Rectal smooth muscle tissue (tissue), 1 donor: ENCODE measurements at regions not wholly inside any gene's neighbourhood (a gene's known extent, or its start where the extent isn't known, plus 50 kb on each side); places are given as distances from the start of the nearest gene placed in this dataset.

Experiments used
- H3K27ac ChIP-seq: one replicate; pipeline ENCODE4 v1.7.0; 2013; ENCODE audit warnings: low read depth, low read length, inconsistent platforms
- H3K27me3 ChIP-seq: one replicate; pipeline ENCODE4 v1.7.0; 2013; ENCODE audit warnings: low read length; ENCODE audit not compliant: control insufficient read depth, insufficient read depth
- H3K36me3 ChIP-seq: one replicate; pipeline ENCODE4 v1.7.0; 2013; ENCODE audit warnings: low read length; ENCODE audit not compliant: control insufficient read depth, insufficient read depth
- H3K4me1 ChIP-seq: one replicate; pipeline ENCODE4 v1.7.0; 2013; ENCODE audit warnings: low read length; ENCODE audit not compliant: control insufficient read depth, insufficient read depth
- H3K4me3 ChIP-seq: one replicate; pipeline ENCODE4 v1.7.0; 2013; ENCODE audit warnings: low read length
- H3K9ac ChIP-seq: one replicate; pipeline ENCODE4 v1.7.0; 2013; ENCODE audit warnings: low read length

DNA sequence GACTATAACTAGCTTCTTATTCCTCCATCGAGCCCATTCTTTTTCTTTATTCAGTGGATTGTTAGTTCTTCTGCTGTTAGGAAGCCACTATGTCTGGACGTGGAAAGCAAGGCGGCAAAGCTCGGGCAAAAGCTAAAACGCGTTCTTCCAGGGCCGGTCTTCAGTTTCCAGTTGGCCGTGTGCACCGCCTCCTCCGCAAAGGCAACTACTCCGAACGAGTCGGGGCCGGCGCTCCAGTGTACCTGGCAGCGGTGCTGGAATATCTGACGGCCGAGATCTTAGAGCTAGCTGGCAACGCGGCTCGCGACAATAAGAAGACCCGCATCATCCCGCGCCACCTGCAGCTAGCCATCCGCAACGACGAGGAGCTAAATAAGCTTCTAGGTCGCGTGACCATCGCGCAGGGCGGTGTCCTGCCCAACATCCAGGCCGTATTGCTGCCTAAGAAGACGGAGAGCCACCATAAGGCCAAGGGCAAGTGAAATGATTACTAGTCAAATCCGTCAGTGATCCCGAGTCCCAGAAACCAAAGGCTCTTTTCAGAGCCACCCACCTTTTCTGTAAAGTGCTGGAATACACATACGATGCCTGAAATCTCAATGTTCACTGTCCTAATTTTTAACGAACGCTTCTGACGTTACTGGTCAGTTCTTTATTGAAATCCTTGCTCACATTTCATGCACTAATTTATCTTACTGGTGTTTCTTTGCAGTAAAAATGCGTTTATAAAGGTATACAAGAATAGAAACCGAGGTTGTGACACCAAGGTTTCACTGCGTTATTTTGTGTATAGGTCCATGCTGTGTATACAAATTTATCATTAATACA, 129.9 kb downstream of the HFE start:
- peak overlapping the region; percentile 87 for H3K4me3 ChIP-seq

DNA sequence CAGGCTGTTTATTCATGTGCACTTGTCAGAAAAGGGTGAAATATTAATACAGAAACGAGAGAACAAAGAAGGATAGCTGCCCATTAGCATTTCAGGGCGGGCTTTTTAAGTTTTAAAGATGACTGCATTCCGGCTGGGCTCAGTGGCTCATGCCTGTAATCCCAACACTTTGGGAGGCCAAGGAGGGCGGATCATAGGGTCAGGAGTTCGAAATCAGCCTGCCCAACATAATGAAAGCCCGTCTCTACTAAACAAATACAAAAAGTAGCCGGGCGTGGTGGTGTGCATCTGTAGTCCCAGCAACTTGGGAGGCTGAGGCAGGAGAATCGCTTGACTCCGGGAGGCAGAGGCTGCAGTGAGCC, 130.5 kb downstream of the HFE start:
- Histone ChIP-seq H3K4me3 (peak overlapping the region; percentile 87), H3K27me3 (no peaks in the 10 kb centered on the region), H3K27ac (peak overlapping the region; percentile 99), H3K4me1 (peaks cover 8% of the 10 kb centered on the region), H3K9ac (peak overlapping the region; percentile 43), H3K36me3 (no peaks in the 10 kb centered on the region)

More for the DNA sequence above, 129.9 kb downstream of the HFE start:
- H3K36me3 ChIP-seq: no peaks in the 10 kb centered on the region
- H3K4me1 ChIP-seq: peaks cover 8% of the 10 kb centered on the region
- peak overlapping the region; percentile 99 for H3K27ac ChIP-seq
- no peaks in the 10 kb centered on the region for H3K27me3 ChIP-seq
- peak overlapping the region; percentile 90 for H3K9ac ChIP-seq

GRCh38 chr6:26218824-26219223, 131.6 kb downstream of the HFE start:
- Histone ChIP-seq H3K9ac (no peak overlapping the region), H3K4me1 (peaks cover 8% of the 10 kb centered on the region), H3K4me3 (no peak overlapping the region), H3K36me3 (no peaks in the 10 kb centered on the region), H3K27me3 (no peaks in the 10 kb centered on the region), H3K27ac (no peak overlapping the region)

DNA sequence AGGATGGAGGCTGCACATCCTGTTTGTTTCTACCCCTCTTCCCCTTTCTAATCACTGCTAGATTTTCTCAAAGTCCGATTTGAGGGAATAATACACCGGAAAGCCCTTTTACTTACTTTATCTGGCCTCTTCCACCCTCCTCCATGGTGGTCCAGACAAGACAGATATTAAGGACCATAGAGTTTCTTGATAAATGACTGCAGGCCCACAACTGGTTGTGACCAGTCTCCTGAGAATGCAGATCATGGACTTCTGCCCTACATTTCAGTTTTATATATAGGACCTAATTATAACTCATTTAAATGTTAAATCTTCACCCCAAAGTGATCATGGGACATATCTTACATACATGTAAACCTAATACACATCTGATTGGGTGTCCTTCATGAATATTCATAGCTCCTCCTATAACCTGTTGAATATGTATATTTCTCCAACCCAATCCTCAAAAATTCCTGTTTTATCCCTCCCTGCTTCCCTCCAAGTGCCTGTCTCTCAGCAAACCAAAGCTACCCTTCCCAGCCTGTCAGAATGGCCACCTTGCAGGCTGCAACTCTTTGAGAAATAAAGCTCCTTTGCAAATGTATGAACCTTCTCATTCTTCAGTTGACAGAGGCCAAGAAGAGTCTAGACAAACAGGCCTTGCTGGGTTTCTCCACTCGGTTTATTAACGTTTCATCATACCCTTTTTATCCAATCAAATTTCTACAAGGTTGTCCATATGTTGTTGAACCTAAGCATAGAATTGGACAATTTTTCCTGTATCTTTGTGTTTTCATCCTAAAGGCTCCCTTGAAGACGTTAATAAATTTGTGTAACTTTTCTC, 133.1 kb downstream of the HFE start:
- Histone ChIP-seq H3K27me3 (no peaks in the 10 kb centered on the region), H3K9ac (no peak overlapping the region), H3K4me3 (no peak overlapping the region), H3K27ac (no peak overlapping the region), H3K4me1 (peaks cover 6% of the 10 kb centered on the region), H3K36me3 (no peaks in the 10 kb centered on the region)

- Histone ChIP-seq H3K27me3 (no peaks in the 10 kb centered on the region), H3K9ac (no peak overlapping the region), H3K4me1 (peaks cover 3% of the 10 kb centered on the region)
Measured at GRCh38 chr6:26221186-26221585, 134.0 kb downstream of the HFE start.

GRCh38 chr6:26222571-26222970, 135.3 kb downstream of the HFE start:
- Histone ChIP-seq H3K27me3 (no peaks in the 10 kb centered on the region), H3K36me3 (no peaks in the 10 kb centered on the region), H3K27ac (no peak overlapping the region), H3K4me1 (peaks cover under 1% of the 10 kb centered on the region), H3K4me3 (no peak overlapping the region), H3K9ac (no peak overlapping the region)

More at GRCh38 chr6:26221186-26221585, 134.0 kb downstream of the HFE start:
- Histone ChIP-seq H3K27ac (no peak overlapping the region), H3K36me3 (no peaks in the 10 kb centered on the region), H3K4me3 (no peak overlapping the region)

GRCh38 chr6:26223228-26223627, 136.0 kb downstream of the HFE start:
- H3K36me3 ChIP-seq: no peaks in the 10 kb centered on the region
- H3K4me1 ChIP-seq: no peaks in the 10 kb centered on the region
- no peaks in the 10 kb centered on the region for H3K27me3 ChIP-seq
- H3K4me3 ChIP-seq: peak overlapping the region; percentile 73
- peak overlapping the region; percentile 32 for H3K9ac ChIP-seq
- H3K27ac ChIP-seq: peak overlapping the region; percentile 93

DNA sequence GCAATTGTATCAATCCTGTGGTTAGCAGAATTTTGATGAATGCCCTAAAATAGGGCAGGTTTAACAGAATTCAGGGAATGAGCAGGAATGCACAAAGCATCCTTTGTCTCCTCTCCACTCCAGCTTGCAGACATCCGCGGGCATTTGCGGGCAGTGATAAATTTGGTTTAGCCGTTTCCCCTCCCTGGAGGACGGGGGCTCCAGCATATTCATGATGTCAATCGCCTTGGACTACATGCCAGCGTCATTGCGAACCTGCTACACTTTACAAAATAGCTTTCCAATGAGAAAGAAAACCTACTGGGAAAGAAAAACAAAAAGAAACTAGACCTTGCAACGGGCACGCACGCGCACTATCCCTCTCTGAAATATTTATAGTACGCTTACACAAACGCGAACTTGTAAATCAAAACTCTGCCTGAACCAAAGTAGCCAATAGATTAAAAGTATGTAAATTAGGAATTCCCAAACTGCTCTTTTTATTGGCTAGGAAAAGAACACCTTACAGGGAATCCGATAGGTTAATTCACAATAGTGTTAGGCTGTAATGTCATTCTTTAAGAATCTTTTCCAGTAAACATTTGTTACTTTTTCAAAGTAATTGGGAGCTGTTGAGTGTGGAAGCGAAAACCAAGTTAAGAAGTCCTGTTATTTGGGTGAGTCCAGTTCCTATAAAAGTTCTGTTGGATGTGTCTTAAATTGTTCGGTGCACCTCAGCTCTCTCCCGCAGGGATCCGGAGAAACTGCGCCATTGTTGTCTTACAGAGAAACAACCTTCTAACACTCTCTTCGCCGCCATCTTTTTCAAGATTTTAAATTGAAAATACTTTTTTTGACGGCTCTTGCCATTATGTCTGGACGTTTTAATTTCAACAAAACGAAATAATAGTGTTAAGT, 136.7 kb downstream of the HFE start:
- H3K27me3 ChIP-seq: no peaks in the 10 kb centered on the region
- H3K9ac ChIP-seq: peak overlapping the region; percentile 32
- H3K36me3 ChIP-seq: no peaks in the 10 kb centered on the region
- H3K4me3 ChIP-seq: peak overlapping the region; percentile 73
- peak overlapping the region; percentile 93 for H3K27ac ChIP-seq
- H3K4me1 ChIP-seq: no peaks in the 10 kb centered on the region

GRCh38 chr6:26224547-26224912, 137.3 kb downstream of the HFE start:
- H3K9ac ChIP-seq: no peak overlapping the region
- no peaks in the 10 kb centered on the region for H3K4me1 ChIP-seq
- H3K27ac ChIP-seq: peak overlapping the region; percentile 93
- H3K27me3 ChIP-seq: no peaks in the 10 kb centered on the region
- H3K36me3 ChIP-seq: no peaks in the 10 kb centered on the region
- H3K4me3 ChIP-seq: peak overlapping the region; percentile 73

DNA sequence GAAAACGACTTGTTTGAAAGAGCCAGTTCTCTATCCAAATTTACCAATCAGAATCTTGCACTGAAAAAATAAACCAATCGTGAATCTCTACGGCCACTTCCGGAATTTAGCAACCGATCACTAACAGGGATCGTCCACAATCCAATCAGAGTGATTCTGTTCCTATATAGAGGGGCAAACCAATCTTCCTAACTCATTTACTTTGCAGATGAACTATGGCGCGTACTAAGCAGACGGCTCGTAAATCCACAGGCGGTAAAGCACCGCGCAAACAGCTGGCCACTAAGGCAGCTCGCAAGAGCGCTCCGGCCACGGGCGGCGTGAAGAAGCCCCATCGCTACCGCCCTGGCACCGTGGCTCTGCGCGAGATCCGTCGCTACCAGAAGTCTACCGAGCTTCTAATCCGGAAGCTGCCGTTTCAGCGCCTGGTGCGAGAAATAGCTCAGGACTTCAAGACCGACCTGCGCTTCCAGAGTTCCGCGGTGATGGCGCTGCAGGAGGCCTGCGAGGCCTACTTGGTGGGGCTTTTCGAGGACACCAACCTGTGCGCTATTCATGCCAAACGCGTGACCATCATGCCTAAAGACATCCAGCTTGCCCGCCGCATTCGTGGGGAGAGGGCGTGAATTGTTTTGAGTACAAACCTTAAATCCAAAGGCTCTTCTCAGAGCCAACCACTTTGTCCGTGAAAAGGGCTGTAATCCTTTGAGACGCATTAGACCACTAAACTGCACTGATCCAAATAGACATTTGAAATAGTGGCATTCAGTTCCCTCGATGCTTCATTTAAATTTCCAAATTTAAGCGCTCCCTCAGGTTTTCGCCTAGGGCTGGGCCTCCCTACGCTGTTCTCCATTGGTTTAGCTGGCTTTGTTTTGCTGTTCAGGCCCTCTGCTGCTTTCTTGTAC, 138.0 kb downstream of the HFE start:
- H3K4me1 ChIP-seq: no peaks in the 10 kb centered on the region

DNA sequence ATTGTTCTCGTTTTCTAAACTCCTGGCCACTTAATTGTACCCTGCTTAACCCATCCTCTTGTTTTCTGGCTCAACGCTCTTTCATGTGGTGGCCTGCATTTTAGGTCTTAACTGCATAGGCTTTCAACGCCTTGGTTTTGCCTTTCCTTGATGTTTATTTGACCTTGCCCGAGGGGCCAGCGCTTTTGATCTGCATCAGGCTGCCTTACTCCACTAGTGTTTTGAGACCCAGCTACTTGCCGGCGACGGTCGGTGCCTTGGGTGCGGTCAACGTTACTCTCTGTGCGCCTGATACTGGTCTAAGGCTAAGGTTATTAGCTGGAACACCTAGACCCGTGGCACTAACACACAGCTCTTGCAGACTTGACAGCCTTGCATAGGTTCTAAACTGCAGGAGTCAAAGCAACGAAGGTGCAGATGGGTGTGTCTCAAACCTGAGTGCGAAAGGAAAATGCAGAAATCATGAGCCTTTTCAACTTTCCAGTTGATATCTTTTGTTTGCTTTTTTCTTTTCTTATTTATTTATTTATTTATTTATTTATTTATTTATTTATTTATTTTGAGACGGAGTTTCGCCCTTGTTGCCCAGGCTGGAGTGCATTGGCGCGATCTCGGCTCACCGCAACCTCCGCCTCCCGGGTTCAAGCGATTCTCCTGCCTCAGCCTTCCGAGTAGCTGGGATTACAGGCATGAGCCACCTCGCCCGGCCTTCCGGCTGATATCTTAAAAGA, 138.8 kb downstream of the HFE start:
- H3K4me1 ChIP-seq: no peaks in the 10 kb centered on the region

More for the DNA sequence above, 138.0 kb downstream of the HFE start:
- Histone ChIP-seq H3K9ac (no peak overlapping the region), H3K36me3 (no peaks in the 10 kb centered on the region), H3K27me3 (no peaks in the 10 kb centered on the region), H3K27ac (peak overlapping the region; percentile 93), H3K4me3 (peak overlapping the region; percentile 73)

More for the DNA sequence above, 138.8 kb downstream of the HFE start:
- Histone ChIP-seq H3K27me3 (no peaks in the 10 kb centered on the region), H3K36me3 (no peaks in the 10 kb centered on the region), H3K27ac (no peak overlapping the region), H3K9ac (no peak overlapping the region), H3K4me3 (no peak overlapping the region)
